Mesenchymal stem cell (in vitro differentiated cells and primary cell): ENCODE measurements at regions not wholly inside any gene's neighbourhood (a gene's known extent, or its start where the extent isn't known, plus 50 kb on each side); places are given as distances from the start of the nearest gene placed in this dataset.

Experiments used
- DNase-seq: peaks from one replicate; pipeline ENCODE4 v3.0.0-alpha.2; 2013
- H2AFZ ChIP-seq: one replicate; pipeline ENCODE4 v1.6.1; 2013; ENCODE audit warnings: low read depth, mild to moderate bottlenecking, control low read depth, inconsistent platforms, low read length, moderate library complexity
- H2AK5ac ChIP-seq: 2 replicates; pipeline ENCODE4 v1.6.1; 2013; ENCODE audit warnings: low read length, moderate library complexity, mild to moderate bottlenecking, inconsistent platforms; ENCODE audit not compliant: severe bottlenecking
- H2BK120ac ChIP-seq: one replicate; pipeline ENCODE4 v1.6.1; 2013; ENCODE audit warnings: low read depth, mild to moderate bottlenecking, inconsistent platforms, low read length, moderate library complexity
- H2BK12ac ChIP-seq, 2 experiments: one replicate each; pipeline ENCODE4 v1.6.1; 2013; ENCODE audit warnings: inconsistent platforms in 2 of 2, low read length in 2 of 2, mild to moderate bottlenecking in 2 of 2, moderate library complexity in 2 of 2, control low read depth in 1 of 2
- H2BK15ac ChIP-seq: one replicate; pipeline ENCODE4 v1.6.1; 2013; ENCODE audit warnings: mild to moderate bottlenecking, low read depth, inconsistent platforms; ENCODE audit not compliant: poor library complexity, severe bottlenecking
- H2BK5ac ChIP-seq: 2 replicates; pipeline ENCODE4 v1.6.1; 2013; ENCODE audit warnings: low read depth, mild to moderate bottlenecking, low read length, control low read depth, inconsistent platforms; ENCODE audit not compliant: poor library complexity, severe bottlenecking
- H3K14ac ChIP-seq, 2 experiments: one replicate each; pipeline ENCODE4 v1.6.1; 2013; ENCODE audit warnings: inconsistent platforms in 2 of 2, low read length in 2 of 2, control low read depth in 1 of 2, mild to moderate bottlenecking in 1 of 2, moderate library complexity in 1 of 2
- H3K18ac ChIP-seq, 2 experiments: one replicate each; pipeline ENCODE4 v1.6.1; 2013; ENCODE audit warnings: inconsistent platforms in 2 of 2, low read length in 2 of 2, control low read depth in 1 of 2, low read depth in 1 of 2, mild to moderate bottlenecking in 1 of 2
- H3K23ac ChIP-seq, 2 experiments: one replicate each; pipeline ENCODE4 v1.6.1; 2013; ENCODE audit warnings: inconsistent platforms in 2 of 2, low read length in 2 of 2, mild to moderate bottlenecking in 2 of 2, moderate library complexity in 2 of 2, control low read depth in 1 of 2
- H3K27ac ChIP-seq: 2 replicates; pipeline ENCODE4 v1.5.1; 2013; ENCODE audit warnings: mild to moderate bottlenecking, moderate library complexity, low read length, control low read depth, inconsistent platforms; ENCODE audit not compliant: poor library complexity, severe bottlenecking
- H3K27me3 ChIP-seq, 2 experiments: 2 replicates each; pipeline versions ENCODE4 v1.6.1 to v1.7.0; 2013; ENCODE audit warnings: low read length in 2 of 2, mild to moderate bottlenecking in 2 of 2, moderate library complexity in 2 of 2, control low read depth in 1 of 2, inconsistent platforms in 1 of 2; ENCODE audit not compliant: control insufficient read depth in 1 of 2, insufficient read depth in 1 of 2
- H3K36me3 ChIP-seq, 2 experiments: 2 replicates each; pipeline versions ENCODE4 v1.6.1 to v1.7.0; 2013; ENCODE audit warnings: low read length in 2 of 2, control low read depth in 1 of 2, inconsistent platforms in 1 of 2, low read depth in 1 of 2, mild to moderate bottlenecking in 1 of 2; ENCODE audit not compliant: insufficient read depth in 2 of 2, control insufficient read depth in 1 of 2
- H3K4ac ChIP-seq, 2 experiments: one replicate each; pipeline ENCODE4 v1.6.1; 2013; ENCODE audit warnings: inconsistent platforms in 2 of 2, low read length in 2 of 2, mild to moderate bottlenecking in 2 of 2, moderate library complexity in 2 of 2, control low read depth in 1 of 2, low read depth in 1 of 2
- H3K4me1 ChIP-seq: 2 replicates; pipeline ENCODE4 v1.6.1; 2013; ENCODE audit warnings: low read depth, low read length, control low read depth; ENCODE audit not compliant: control insufficient read depth, insufficient read depth
- H3K4me2 ChIP-seq: 2 replicates; pipeline ENCODE4 v1.6.1; 2013; ENCODE audit warnings: low read length, mild to moderate bottlenecking, inconsistent platforms; ENCODE audit not compliant: poor library complexity, severe bottlenecking
- H3K4me3 ChIP-seq, 2 experiments: 2 replicates each; pipeline versions ENCODE4 v1.5.1 to v1.7.0; 2013; ENCODE audit warnings: low read length in 2 of 2, mild to moderate bottlenecking in 2 of 2, control low read depth in 1 of 2, low read depth in 1 of 2; ENCODE audit not compliant: insufficient read depth in 1 of 2
- H3K79me1 ChIP-seq: replicated peaks from 2 replicates; pipeline ENCODE4 v1.6.1; 2013; ENCODE audit warnings: mild to moderate bottlenecking, control low read depth, low read length, inconsistent platforms; ENCODE audit not compliant: poor library complexity, severe bottlenecking
- H3K9ac ChIP-seq: 2 replicates; pipeline ENCODE4 v1.7.0; 2013; ENCODE audit warnings: mild to moderate bottlenecking, low read length, moderate library complexity
- H3K9me3 ChIP-seq: 2 replicates; pipeline ENCODE4 v1.7.0; 2013; ENCODE audit warnings: mild to moderate bottlenecking, low read length; ENCODE audit not compliant: control insufficient read depth
- H4K8ac ChIP-seq: one replicate; pipeline ENCODE4 v1.6.1; 2013; ENCODE audit warnings: inconsistent platforms, mild to moderate bottlenecking, low read length, moderate library complexity
- H4K91ac ChIP-seq: one replicate; pipeline ENCODE4 v1.6.1; 2013; ENCODE audit warnings: mild to moderate bottlenecking, low read length, inconsistent platforms
- WGBS: methylation state at CpG from one replicate; pipeline ENCODE4 v1.1.7; 2013; ENCODE audit warnings: mixed read lengths; 5-methylcytosine and 5-hydroxymethylcytosine counted together

DNA sequence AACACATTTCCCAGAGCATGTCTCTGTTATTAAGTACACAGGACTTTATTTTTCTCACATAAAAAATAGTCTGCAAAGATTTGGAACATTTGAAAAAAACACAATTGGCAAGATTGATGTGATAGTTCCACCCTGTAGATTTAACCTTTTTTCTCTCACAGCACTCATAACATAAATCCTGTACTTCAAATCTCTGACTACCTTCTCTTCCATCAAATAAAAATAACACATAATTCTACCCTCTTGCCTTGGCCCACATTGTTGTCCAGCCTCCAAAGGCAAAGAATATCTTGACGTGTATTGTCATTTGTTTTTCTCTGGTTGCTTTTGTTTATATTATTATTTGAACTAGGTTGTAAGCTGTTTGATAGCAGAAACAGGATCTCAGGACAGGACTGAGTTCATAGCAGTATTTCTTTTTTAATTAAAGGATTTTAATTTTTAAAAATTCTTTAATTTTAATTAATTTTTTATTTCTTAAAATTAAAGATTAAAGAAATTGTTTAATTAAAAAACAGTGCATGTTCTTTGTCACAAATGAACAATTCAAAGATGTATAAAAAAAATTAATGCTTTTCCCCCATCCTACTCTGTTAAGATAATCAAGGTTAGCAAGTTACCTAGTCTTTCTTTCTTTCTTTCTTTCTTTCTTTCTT, 69.1 kb upstream of the PCSK1 start:
- Histone ChIP-seq H3K9ac (no peak overlapping the region), H4K91ac (no peak overlapping the region), H4K8ac (no peak overlapping the region), H3K4ac (no peak overlapping the region), H2BK5ac (no peak overlapping the region), H2BK120ac (no peak overlapping the region), H3K4me2 (no peak overlapping the region), H3K9me3 (no peaks in the 10 kb centered on the region), H2BK12ac (no peak overlapping the region), H3K4me1 (no peaks in the 10 kb centered on the region), H2AFZ (no peak overlapping the region), H2AK5ac (no peak overlapping the region), H3K27me3 (no peaks in the 10 kb centered on the region), H3K18ac (no peak overlapping the region), H3K23ac (no peak overlapping the region), H3K14ac (no peak overlapping the region), H3K79me1 (no peaks in the 10 kb centered on the region), H3K27ac (no peak overlapping the region), H3K36me3 (no peaks in the 10 kb centered on the region), H2BK15ac (no peak overlapping the region), H3K4me3 (no peak overlapping the region)
- DNase-seq, result no peak
- 80% methylated on average over 1 of the region's 1 CpG for WGBS

DNA sequence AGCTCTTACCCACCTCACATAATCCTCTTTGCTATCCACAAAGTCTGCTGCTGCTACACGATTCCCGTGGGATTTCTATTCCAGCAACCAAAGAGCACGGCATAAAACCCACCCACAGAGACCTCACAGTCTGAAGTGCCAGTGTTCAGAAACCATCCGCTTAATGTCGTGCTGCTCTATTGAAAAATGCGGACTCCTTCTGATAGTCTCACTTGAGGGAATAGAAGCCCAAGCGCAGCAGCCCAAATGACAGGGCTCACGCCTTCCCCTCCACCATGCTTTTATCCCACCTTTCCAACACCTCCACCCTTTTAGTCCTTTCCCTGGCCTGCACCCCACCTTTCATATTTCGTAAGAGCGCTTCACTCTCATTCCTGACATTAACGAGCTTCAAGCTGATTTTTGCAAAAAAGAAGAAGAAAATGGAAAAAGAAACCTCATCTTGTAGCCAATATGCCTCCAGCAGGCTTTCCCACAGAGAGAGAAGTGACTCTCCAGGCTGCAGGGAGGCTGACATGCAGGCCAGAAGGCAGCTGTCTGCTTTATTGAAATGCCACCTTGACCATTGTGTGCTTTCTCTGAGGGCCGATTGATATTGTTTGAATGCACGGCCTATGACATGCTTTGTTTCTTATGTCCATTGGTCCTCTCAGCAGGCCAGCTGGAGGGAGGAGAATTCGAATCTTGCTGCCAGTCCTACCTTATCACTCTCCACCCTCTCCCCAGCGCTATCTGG, 70.6 kb upstream of the PCSK1 start:
- no peak overlapping the region for H3K4me2 ChIP-seq
- no peak overlapping the region for H3K4ac ChIP-seq
- no peak overlapping the region for H3K23ac ChIP-seq
- H3K4me3 ChIP-seq, result no peak overlapping the region
- H3K4me1 ChIP-seq, result no peaks in the 10 kb centered on the region
- no peak overlapping the region for H3K14ac ChIP-seq
- no peak overlapping the region for H2BK120ac ChIP-seq
- H2AK5ac ChIP-seq, result no peak overlapping the region
- H3K27ac ChIP-seq, result no peak overlapping the region
- H3K79me1 ChIP-seq, result no peaks in the 10 kb centered on the region
- no peak overlapping the region for H2BK5ac ChIP-seq
- H2BK15ac ChIP-seq, result no peak overlapping the region
- no peaks in the 10 kb centered on the region for H3K9me3 ChIP-seq
- 85% methylated on average over 15 of the region's 15 CpGs for WGBS
- no peak overlapping the region for H3K18ac ChIP-seq
- H3K9ac ChIP-seq, result no peak overlapping the region
- no peak overlapping the region for H2AFZ ChIP-seq
- H4K91ac ChIP-seq, result no peak overlapping the region
- no peaks in the 10 kb centered on the region for H3K36me3 ChIP-seq
- H2BK12ac ChIP-seq, result no peak overlapping the region
- DNase-seq, result no peak
- H4K8ac ChIP-seq, result no peak overlapping the region
- no peaks in the 10 kb centered on the region for H3K27me3 ChIP-seq

DNA sequence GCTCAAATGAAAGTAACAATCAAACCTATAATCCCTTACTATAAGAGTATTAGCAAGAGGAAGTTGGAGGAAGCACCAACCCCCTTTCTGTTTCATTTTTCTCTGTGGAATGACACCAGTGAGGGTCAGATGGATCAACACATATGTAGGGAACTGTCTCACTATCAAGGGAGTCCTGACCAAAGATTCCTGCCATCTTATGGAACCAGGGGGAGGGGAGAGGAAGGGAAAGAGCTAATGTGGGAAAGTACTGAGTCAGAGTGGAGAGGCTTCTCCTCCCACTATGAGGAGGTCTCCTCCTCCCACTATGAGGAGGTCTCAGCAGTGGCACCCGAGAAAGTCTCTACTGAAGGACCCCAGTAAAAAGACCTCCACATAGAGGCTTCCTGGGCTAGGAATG, 73.3 kb upstream of the PCSK1 start:
- H3K14ac ChIP-seq, result no peak overlapping the region
- H2BK120ac ChIP-seq, result no peak overlapping the region
- H2BK5ac ChIP-seq, result no peak overlapping the region
- H3K4me3 ChIP-seq, result no peak overlapping the region
- H3K4me1 ChIP-seq, result no peaks in the 10 kb centered on the region
- no peak overlapping the region for H2BK12ac ChIP-seq
- H3K4ac ChIP-seq, result no peak overlapping the region
- WGBS, result 17% methylated on average over 1 of the region's 1 CpG
- peak; percentile 10 for DNase-seq
- H3K18ac ChIP-seq, result no peak overlapping the region
- no peak overlapping the region for H3K9ac ChIP-seq
- H3K9me3 ChIP-seq, result no peaks in the 10 kb centered on the region
- H3K36me3 ChIP-seq, result no peaks in the 10 kb centered on the region
- no peak overlapping the region for H2BK15ac ChIP-seq
- H2AFZ ChIP-seq, result no peak overlapping the region
- no peak overlapping the region for H2AK5ac ChIP-seq
- H4K8ac ChIP-seq, result no peak overlapping the region
- H3K27me3 ChIP-seq, result peaks cover 0 to under 1% of the 10 kb centered on the region in 2 experiments
- H4K91ac ChIP-seq, result no peak overlapping the region
- no peaks in the 10 kb centered on the region for H3K79me1 ChIP-seq
- H3K23ac ChIP-seq, result no peak overlapping the region
- H3K4me2 ChIP-seq, result no peak overlapping the region
- no peak overlapping the region for H3K27ac ChIP-seq

DNA sequence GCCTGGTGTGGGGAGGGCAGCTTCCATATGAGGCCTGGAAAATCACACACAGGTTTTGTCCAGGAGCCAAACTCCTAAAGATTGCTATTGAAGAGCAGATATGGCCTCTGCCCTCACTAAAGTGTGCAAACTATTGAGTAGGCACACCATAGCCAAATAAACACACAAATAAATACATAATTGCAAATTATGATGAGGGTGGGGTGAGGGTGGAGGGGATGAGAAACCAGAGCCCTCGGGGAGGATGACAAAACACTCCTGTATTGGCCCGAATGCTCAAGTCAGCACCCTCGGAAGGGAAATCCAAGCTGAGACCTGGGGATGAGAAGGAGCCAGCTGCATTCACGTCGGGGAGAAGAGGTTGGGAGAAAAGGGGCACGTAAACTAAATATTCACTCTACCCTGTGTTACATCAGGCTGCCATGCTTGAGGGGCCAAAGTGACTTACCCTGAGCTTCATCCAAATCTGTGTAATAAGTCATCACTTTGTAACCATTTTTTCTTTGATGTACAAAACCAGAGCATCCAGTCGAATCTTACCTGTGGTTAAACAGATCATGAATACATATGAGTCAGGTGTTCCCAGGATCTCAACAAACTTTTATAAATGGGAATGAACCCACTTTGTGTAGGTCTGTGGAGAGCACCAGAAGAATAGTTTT, 73.9 kb upstream of the PCSK1 start:
- DNase-seq, result no peak
- 81% methylated on average over 6 of the region's 7 CpGs for WGBS
- Histone ChIP-seq H3K23ac (no peak overlapping the region), H3K4me3 (no peak overlapping the region), H3K4me2 (no peak overlapping the region), H3K27me3 (peaks cover 0 to 5% of the 10 kb centered on the region in 2 experiments), H3K36me3 (no peaks in the 10 kb centered on the region), H3K14ac (no peak overlapping the region), H4K8ac (no peak overlapping the region), H2AFZ (no peak overlapping the region), H2BK15ac (no peak overlapping the region), H3K9ac (no peak overlapping the region), H2BK5ac (no peak overlapping the region), H3K4ac (no peak overlapping the region), H3K79me1 (no peaks in the 10 kb centered on the region), H2BK12ac (no peak overlapping the region), H3K4me1 (no peaks in the 10 kb centered on the region), H2BK120ac (no peak overlapping the region), H3K18ac (no peak overlapping the region), H2AK5ac (no peak overlapping the region), H3K27ac (no peak overlapping the region), H3K9me3 (no peaks in the 10 kb centered on the region), H4K91ac (no peak overlapping the region)
